Stimulated activated CD4-positive, alpha-beta T cell treated with anti-CD3 and anti-CD28 coated beads, Interleukin-2, amount 100 ng/mL, for 24 hours (primary cell): ENCODE measurements at regions not wholly inside any gene's neighbourhood (a gene's known extent, or its start where the extent isn't known, plus 50 kb on each side); places are given as distances from the start of the nearest gene placed in this dataset.

ENCODE experiments used
- DNase-seq, 2 donors: peaks; one replicate each; pipeline ENCODE4 v3.0.0-alpha.2; 2020

DNA sequence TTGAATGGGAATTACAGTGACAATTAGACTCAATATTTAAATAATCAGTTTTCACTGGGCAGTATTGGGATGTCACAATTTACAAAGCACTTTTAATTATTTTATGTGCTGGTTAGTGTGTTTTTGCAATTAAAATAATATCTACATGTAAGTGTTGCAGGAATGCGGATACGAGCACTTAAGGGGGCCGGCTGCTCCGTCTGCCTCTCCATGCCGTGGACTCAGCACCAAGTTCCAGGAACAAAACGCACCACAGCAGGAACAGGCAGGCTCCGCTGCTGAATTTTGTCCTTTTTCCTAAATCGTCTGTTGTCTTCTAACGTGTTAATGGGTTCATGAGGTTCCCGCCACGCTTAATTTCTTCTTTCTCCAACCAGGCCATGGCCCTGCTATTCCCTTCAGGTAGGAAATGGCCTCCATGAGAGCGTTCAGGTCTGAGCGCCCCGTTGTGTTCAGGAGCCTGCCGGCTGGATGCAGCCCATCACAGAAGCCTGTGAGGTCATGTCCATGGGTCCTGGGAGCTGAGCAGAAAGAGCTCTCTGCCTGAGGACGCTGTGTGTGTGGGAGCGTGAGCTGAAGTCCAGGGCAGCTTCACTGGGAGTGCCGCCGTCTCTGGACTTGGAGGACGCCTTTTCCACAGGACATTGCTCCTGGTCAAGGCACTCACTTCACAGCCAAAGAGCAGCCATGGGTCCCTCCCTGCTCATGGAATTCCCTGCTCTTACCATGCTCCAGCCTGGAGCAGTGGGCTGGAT lies 730.3 kb downstream of the BRD1 start:
- no peak for DNase-seq

DNA sequence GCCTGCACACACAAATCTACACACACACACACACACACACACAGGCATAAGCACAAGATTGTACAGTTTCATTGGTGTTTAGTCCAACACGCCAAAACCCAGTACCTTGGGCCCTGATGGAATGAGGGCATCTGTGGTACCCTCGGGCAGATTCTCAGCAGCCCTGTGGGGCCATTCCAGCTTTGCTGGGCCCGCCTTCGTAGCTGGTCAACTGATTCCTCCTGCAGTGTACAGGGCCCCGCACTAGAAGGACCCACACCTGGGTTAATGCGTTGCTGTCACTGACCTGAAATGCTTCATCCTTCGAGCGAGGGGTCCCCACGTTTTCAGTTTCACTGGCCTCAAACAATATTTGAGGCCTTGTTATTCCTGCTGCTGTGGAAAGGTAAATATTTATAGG lies 731.2 kb downstream of the BRD1 start:
- DNase-seq = no peak

DNA sequence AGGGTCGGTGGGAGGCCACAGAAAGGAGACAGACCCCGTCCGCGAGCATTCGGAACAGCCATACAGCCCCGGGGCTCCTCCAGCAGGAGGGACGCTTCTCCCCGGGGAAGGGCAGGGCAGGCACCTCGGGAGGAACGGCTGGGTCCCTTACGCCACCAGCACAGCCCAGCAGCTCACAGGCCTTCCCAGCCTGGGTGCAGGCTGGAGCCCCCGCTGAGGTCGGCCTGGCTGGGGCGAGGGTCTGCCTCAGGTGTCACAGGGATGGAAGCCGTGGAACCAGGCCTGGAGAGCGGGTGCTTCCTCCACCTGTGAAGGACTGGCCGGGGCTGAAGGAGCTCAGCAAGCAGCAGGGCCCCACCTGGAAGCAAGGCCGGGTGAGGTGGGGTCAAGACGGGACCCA lies 732.3 kb downstream of the BRD1 start:
- no peak for DNase-seq

DNA sequence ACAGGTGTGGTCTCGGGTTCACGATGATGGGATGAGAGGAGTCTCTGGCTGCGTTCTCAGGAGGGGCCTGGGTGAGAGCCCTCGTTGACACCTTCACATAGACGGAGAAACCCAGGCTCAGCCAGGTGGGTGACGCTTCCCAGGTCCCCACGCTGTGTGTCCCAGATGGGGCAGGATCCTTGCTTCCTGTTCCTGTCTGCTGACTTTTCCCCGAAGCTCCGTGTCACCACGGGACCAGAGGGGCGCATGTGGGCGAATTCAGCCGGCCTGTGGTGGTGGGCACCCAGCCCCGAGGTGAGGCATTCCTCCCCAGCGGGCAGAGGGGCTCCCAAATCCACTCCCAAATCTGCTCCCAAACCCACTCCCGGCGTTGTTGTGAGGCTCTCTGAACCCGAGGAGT lies 732.8 kb downstream of the BRD1 start:
- no peak for DNase-seq

DNA sequence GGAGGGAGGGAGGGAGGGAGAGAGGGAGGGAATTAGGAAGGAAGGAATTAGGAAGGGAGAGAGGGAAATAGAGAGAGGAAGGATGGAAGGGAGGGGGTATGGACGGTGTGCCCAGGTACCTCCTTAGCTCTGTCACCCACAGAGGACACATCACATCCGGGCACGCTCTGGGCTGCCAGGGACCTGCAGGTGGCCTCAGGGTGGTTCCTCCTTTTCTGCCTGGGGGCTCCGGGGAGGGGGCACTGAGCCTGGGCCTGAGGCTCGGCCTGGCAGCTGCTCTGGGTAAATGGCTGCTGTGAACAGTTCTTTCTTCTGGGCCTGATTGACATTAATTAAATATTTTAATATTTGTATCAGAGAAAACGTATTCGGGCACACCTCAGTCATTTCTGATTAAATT lies 733.5 kb downstream of the BRD1 start:
- no peak for DNase-seq

DNA sequence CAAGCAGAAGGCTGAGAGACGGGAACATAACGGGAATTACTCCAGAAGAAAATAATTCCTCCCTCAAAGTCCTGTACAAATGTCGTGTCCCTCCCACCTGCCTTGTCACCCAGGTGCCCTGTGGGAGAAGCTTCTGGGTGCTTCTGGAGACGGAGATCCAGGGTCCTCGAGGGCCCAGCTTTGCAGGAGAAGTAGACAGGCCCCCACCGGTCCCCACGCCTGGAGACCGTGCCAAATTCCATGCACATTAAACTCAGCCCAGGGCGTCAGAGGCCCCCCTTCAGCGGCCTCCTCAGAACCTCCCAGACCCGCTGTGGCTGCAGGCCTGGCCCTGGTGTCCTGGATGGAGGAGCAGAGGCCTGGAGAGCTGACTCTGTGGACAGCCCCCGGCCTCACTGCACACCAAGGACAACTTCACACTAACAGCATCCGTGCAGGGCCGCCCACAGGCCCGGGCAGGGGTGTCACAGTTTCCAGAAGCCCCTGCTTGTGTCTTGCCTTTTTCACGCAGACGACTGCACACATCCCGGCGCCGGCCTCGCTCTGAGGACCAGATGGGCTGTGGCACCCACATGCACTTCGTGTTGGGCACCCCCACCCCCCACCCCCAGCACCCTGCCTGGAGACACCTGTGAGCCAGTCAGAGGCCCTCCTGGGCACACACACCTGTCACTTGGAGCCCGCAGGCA lies 734.3 kb downstream of the BRD1 start:
- DNase-seq = no peak

DNA sequence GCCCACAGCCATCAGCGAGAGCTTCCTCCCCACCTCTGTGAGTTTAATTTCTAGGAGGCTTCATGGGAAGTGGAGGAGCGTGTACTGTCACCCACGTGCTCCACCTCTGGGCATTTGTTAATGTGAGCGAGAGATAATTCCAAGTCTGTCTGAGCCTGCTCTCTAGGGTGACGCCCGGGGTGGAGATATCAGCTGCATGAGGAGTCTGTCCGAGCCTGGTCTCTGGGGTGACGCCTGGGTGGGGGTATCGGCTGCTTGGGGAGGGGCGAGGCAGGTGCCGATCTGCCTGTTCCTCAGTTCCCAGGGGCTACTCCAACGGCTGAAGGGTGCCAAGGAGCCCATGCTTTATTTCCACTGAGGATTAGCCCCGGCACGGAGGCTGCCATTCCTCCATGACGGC lies 735.0 kb downstream of the BRD1 start:
- DNase-seq = no peak

DNA sequence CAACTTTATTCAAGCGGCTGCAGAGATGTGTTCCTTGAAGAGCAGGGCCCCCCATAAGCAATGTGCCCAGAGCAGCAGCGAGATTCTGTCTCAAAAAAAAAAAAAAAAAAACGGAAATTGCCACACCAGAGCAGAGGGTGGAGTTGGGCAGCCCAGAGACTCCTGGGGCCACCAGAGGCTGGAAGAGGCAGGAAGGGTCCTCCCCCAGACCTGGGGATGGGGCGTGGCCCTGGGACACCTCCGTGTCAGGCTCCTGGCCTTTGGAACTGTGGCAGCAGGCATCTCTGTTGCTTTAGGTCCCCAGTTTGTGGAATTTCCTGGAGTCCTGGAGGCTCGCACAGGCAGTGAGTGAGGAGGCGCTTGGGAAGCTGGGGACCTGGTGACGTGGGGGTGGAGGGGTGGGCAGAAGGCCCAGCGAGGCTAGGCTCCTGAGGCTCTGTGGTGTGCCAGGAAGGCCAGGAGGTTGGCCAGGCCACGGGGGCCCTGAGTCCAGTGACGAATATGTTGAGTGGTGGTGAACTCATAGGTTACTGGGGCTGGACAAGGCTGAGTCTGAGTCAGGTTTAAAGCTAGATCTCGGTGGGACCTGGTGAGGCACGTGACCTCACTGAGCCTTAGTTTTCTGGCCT lies 735.6 kb downstream of the BRD1 start:
- no peak for DNase-seq

DNA sequence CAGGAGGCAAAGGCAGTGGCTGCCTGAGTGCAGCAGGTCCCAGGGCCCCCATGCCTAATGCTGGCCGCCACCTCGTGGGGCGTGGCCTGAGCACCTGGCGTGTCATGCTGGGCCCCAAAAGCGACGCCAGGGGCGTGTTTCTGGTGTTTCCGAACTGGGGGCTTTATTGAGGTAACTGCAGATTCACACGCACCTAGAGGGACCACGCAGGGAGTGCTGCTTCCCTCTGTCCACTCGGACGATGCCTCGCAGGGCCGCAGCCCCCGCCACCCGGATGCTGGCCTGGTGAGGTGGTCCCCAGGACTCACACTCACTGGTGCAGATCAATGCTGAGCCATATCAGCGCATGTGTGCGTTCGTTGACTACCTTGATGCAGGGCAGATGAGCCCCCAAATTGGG lies 736.2 kb downstream of the BRD1 start:
- DNase-seq = no peak

DNA sequence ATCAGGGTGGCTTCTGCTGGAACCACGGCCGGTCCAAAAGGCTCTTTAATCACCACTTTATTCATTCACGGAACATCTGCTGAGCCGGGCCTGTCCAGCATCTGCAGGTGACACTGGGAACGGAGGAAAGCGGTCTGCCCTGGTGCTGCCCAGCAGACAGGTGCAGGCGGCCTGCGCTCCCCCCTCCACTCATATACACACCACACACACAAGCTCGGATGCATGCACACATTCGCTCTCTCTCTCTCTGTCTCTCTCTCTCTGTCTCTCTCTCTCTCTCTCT lies 736.9 kb downstream of the BRD1 start:
- no peak for DNase-seq

DNA sequence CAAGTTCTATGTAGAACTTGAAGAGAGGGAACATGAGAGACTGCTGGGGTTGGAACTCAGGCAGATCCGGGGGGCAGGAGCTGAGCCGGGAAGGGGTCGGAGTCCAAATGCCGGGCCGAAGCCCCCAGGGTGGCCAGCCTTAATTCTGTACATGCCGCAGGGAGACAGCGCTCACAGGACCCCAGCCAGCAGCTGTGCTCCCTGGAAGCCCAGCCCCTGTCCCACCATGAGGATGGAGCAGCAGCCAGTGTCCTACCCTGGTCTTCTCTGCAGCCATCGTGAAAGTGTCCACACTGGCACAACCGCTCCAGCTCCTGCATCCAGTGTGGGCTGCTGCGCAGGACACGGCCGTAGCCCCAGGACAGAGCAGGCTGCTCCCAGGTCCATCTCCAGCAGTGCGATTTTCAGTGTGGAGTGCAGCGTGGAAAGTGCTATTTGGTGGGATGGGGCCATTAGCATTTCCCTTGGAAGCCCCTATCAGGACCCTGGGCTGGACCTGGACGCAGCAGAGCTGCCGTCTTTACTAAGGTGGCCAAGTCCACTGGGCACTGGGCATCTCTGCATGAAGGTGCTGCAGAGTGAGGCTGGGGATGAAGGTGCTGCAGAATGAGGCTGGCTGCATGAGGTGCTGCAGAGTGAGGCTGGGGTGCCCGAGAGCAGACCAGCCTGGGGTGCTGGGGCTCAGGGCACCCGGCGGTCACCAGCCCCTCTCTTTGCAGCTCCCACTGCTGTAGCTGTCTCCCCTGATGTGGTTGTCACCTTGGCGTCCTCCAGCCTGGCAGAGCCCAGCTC lies 737.4 kb downstream of the BRD1 start:
- no peak for DNase-seq

DNA sequence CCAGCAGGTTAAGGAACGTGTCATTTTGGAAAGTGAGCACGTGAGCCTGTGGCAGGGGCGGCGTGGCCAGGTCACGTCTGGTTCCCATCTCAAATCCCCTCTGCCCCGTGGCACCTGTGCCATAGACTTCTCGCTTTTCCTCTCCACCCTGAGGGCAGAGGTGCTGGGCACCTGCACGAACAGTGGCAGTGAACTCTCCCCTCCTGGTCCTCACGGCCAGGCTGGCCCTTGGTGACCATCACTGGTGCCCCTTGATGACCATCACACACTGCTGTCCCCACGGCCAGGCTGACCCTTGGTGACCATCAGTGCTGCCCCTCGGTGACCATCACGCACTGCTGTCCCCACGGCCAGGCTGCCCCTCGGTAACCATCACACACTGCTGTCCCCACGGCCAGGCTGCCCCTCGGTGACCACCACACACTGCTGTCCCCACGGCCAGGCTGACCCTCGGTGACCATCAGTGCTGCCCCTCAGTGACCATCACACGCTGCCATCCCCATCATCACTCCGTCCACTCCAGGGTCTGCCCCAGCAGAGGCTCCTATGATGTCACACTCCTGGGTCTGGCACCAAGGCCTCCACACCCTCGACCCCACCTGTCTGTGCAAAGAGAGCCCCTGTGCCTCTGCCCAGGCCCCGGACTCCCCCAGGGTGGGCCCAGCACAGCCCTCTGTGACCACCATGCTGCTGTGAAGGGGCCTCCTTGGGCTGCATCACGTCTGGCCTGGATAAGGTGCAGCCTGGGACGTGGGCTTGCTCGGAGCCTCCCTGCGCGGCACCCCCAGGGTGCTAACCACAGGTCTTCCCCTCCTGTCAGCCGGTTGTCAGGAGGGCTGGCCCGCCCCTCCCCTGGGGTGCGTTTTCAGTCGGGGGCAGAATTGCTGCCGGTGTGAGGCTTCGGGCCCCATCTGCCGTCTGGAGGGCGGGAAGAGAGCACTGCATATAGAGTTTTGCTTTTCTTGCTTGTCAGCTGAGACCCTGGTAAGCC lies 738.6 kb downstream of the BRD1 start:
- no peak for DNase-seq

DNA sequence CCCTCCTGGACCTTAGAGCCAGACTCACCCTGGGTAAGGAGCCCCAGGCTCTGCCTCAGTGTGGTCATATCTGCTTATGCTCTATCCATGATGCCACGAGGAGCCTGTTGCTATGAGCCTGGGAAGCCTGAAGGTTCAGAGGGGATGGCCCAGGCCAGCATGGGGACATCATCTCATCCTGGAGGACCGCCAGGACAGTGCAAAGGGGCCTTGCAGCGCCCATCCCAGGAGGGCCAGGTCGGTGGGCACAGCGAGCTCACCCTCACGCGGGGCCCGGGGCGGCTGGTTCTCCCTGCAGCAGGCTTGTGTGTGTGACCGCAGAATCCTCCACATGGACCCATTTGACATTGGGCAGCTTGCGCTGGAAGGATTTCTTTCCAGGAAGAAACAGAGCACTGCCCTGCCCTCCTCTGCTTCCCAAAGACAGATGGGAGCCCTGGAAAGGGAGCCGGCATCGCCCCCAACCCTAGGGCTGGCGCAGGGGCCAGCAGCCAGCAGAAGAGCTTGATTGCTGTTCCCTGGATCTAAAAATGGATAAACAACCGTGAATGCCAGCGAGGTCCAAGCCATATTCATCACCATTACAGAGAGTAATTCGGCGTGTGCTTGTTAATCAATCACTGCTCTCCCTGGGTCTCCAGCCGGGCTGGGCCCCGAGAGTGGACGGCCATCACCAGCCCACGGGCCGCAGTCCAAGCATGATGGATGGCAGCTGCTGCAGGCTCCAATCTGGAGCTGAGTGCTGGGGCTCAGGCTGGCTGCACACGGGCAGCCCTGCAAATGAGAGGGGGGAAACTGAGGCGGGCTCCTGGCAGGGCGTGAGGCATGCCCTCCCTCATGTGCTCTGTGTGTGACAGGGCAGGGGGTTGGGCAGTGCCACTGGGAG lies 739.7 kb downstream of the BRD1 start:
- DNase-seq = no peak

DNA sequence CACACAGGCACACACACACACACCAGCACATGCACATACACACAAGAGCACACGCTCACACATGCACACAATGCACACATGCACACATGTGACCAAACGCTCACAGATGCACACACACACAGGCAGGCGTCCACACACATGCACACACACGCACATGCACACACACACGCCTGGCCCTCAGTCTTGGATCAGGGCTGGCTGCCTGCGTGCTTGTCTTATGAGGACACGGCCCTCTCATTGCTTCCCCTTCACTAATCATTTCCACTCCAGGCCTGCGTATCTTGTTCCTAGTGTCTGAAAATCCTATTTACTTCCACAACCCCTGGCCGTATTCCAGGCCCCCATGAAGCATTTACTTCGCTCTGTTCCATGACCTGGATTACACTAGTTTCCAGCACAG lies 740.5 kb downstream of the BRD1 start:
- DNase-seq = no peak

DNA sequence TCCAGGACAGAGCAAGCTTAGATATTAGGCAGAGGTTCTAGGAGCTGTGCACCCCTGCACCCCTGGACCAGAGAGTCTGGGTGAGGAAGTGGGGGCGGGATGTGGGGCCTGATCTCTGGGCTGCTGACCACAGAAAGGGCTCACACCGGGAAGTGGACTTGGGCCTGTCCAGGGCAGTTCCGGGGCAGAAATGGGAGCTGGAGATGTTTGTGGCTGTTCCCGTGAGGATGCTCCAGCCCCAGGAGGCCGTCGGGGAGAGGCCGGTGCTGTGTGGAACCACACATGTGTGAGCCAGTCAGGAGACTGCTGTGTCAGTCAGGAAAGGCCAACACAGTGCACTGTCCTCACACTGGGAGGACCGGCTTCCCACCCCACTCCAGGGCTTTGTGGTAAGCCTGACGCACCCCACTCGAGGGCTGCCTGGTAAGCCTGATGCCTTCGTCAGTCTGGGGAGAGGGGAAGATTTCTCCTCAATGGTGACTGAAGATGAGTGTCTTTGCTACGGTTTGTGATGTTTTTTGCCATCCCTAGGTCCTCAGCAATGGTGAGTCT lies 741.0 kb downstream of the BRD1 start:
- no peak for DNase-seq

DNA sequence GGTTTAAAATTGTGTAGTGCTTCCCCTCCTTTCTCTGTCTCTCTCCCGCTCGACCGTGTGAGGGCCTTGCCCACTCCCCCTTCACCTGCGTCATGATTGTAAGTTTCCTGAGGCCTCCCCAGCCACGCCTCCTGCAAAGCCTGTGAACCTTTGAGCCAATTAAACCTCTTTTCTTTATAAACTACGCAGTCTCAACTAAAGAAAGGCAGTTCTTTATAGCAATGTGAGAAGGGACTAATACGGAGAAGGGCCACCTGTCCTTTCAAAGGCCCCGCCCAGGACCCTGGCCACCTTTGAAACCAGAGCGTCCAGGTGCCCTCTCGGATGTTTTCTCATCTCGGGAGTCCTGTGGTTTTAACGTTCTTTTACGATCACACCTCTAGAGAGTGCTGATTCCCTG lies 741.5 kb downstream of the BRD1 start:
- DNase-seq = no peak

DNA sequence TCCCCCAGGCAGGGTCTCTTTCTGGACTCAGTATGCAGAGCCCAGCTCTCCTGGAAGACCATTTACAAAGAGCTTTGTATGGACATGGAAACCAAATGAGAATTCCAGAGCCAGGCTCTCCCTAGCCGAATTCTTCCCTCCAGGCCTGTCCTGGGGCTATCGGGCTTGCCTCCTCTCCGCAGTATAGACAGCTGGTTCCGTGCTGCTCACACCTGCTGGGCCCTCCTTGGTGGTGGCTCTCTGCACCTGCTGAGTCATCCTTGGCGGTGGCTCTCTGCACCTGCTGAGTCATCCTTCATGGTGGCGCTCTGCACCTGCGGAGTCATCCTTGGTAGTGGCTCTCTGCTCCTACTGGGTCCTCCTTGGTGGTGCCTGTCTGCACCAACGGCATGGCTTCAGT lies 743.5 kb downstream of the BRD1 start:
- DNase-seq = no peak

DNA sequence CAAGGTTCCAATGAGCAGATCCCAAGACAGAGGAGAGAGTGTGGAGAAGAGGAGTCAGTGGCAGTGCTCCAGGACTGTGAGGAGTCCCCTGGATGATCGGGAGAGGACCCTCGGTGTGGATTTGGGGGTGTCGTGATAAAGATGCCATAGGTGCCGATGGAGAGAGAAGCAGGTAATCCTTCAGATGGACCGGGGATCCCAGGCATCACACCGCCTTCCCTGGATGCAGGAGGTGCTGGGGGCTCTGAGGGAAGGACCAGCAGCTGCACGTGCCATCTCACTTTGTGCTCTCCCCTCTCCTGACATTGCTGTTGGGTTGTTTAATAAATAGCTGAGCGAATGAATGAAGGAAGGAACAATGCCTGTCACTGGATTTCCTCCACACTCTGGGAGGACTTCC lies 744.1 kb downstream of the BRD1 start:
- no peak for DNase-seq

DNA sequence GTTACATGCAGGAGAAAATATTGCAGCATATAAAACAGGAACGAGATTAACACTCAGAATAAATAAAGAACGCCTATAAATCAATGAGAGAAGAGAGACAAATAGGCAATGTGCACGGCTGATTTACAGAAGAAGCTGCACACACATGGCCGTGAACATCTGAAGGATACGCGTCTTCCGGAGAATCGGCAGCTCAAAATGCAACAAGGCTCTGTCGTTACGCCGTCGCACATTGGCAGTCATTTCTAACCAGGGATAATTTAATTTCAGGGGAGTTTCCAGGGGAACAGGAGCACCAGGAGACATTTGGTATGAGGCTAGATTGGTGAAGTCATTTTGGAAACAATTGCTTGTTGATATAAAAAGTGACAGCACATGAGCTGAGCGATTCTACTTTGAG lies 745.2 kb downstream of the BRD1 start:
- DNase-seq = no peak

DNA sequence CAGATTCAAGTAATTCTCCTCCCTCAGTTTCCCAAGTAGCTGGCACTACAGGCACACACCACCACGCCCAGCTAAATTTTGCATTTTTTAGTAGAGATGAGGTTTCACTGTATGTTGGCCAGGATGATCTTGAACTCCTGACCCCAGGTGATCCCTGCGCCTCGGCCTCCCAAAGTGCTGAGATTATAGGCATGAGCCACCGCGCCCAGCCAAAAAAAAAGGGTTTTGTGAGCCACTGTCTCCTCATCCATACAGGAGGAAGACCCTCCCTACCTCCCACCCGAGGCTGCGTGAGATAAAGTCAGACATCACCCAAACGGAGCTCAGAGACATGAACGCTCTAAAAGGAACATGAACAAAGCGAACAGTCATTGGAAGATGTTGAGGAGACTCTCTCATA lies 745.7 kb downstream of the BRD1 start:
- DNase-seq = no peak

DNA sequence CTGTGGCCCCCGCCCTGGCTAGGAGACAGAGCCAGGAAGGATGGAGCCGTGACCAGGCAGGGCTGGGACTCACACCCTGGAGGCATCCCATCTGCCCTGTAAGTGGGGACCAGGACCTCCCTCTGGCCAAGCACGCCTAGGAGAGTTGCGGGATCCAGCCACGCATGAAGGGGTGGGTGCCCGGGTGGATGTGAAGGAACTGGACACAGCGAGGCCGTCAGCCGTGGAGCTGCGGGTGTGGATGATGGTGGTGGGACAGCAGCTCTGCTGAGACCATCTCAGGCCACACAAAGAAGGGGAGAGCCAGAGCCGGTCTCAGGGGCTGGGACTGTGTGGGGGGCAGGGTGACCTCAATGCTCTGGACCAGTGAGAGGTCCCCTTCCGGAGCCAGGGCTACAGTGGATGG lies 746.4 kb downstream of the BRD1 start:
- no peak for DNase-seq
